ENCODE measurements at regions not wholly inside any gene's neighbourhood (a gene's known extent, or its start where the extent isn't known, plus 50 kb on each side); places are given as distances from the start of the nearest gene placed in this dataset.

DNA sequence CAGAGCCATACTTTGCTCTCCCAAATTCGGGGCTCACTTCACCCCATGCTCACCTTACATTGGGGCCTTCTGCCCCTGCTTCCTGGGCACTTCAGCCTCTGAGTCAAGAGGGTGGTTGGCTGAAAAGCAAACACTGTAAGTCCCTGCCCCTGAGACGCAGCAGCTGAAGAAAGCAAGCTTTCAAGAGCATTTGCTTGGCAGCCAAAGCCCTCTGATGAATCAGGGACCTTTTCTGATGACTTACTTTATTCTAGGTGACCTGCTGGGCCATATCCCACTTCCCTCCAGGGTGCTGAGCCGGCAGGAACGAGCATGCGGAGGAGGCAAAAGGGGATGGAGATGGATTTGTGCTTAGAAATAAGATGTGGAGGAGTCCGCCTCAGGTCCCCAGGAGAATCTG, 147.0 kb upstream of the TNRC6C start:
- H3K27me3 ChIP-seq: no peaks in the 10 kb centered on the region
- no peaks in the 10 kb centered on the region for H3K9me3 ChIP-seq
- H3K27ac ChIP-seq: peak overlapping the region in 6 of 10 donors; percentile 10 to 74 (median 45)
- TF ChIP-seq, protein P1, sequence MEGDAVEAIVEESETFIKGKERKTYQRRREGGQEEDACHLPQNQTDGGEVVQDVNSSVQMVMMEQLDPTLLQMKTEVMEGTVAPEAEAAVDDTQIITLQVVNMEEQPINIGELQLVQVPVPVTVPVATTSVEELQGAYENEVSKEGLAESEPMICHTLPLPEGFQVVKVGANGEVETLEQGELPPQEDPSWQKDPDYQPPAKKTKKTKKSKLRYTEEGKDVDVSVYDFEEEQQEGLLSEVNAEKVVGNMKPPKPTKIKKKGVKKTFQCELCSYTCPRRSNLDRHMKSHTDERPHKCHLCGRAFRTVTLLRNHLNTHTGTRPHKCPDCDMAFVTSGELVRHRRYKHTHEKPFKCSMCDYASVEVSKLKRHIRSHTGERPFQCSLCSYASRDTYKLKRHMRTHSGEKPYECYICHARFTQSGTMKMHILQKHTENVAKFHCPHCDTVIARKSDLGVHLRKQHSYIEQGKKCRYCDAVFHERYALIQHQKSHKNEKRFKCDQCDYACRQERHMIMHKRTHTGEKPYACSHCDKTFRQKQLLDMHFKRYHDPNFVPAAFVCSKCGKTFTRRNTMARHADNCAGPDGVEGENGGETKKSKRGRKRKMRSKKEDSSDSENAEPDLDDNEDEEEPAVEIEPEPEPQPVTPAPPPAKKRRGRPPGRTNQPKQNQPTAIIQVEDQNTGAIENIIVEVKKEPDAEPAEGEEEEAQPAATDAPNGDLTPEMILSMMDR (IDR thresholded peaks at IDR 0.05): no peak
- no peak overlapping the region for H3K4me3 ChIP-seq
- no peaks in the 10 kb centered on the region for H3K36me3 ChIP-seq
- H3K4me1 ChIP-seq: peaks cover 10 to 26% (median 21%) of the 10 kb centered on the region in 9 donors
- intact Hi-C loops (cut with DNase I): loop anchor here in 1 of 10 donors (5.0 kb wide), 1 partner anchor 74 kb away; no protein-coding TSS in a partner anchor
- 60 to 69% methylated on average over 6 of the region's 6 CpGs for WGBS, 2 donors
- DNase-seq (no peak), ATAC-seq (peak in 4 of 8 donors; percentile 7 to 52 (median 24))

DNA sequence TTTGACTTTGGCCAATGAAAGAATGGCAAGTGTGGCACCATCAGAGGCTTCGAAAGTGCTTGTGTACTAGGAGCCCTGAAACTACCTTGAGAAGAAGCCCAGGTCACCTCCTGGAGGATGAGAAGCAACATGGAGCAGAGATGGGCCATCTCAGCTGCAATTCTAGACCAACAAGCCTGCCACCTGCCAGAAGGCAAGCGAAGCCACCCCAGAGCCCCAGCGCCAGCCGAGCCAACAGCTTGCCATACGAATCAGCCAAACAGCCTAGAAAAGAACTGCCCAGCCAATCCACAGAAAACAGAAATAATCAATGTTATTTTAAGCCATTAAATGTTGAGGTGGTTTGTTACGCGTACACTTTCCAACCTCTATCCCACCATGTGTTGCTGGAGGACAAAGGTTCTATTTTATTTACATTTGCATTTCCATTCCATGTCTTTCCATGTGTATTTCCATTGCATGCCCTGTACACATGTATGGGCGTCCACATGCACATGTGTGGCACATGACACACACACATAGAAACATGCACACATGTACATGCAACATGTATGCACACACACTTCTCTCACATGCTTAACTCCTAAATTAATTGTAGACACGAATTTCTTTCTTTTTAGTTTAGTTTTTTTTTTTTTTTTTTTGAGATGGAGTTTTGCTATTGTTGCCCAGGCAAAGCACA, 144.3 kb upstream of the TNRC6C start:
- no peaks in the 10 kb centered on the region for H3K9me3 ChIP-seq
- 94 to 95% methylated on average over 9 of the region's 9 CpGs for WGBS, 2 donors
- ATAC-seq (no peak), DNase-seq (no peak)
- no peak overlapping the region for H3K27ac ChIP-seq
- H3K4me3 ChIP-seq: no peak overlapping the region
- no peaks in the 10 kb centered on the region for H3K27me3 ChIP-seq
- no peaks in the 10 kb centered on the region for H3K36me3 ChIP-seq
- TF ChIP-seq, protein P1 (IDR thresholded peaks at IDR 0.05): no peak
- intact Hi-C loops (cut with DNase I): loop anchor here in 1 of 10 donors (5.0 kb wide), 1 partner anchor 77 kb away; no protein-coding TSS in a partner anchor
- peaks cover 10 to 26% (median 21%) of the 10 kb centered on the region in 9 donors for H3K4me1 ChIP-seq

DNA sequence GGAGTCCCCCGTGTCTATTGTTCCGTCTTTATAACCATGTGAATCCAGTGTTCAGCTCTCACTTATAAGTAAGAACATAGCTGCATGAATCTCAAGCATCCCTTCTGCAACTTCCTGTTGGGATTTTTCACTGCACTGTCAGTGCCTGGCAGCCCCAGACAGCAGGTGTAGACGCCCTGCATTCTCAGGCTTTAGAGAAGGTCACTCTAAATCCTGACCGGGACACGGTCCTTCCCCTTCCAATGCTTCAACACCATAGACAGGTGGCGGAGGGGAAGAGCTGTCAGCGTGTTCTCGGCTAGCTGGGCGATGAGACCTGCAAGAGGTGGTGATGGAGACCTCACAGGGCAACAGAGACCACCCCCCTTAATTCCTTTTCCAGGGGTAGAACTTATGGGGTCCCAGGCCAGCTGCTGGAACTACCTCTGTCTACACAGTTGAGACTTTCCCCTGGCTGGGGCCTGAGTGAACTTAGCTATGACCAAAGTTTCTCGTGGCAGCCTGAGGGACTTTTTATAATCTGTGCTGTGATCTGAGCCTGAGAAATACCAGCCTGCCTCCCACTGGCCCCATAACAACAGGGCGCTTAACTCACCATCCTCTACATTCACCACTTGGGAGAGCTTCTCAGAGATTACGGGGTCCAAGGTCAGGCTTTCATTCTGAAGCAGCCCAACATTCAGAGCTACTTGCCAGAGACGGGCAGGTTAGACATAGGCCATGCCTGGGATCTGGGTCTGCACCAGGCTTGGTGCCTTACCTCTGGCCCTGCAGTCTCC, 143.2 kb upstream of the TNRC6C start:
- no peak for DNase-seq
- TF ChIP-seq, protein P1 (IDR thresholded peaks at IDR 0.05): no peak
- H3K4me3 ChIP-seq: no peak overlapping the region
- H3K36me3 ChIP-seq: no peaks in the 10 kb centered on the region
- H3K9me3 ChIP-seq: no peaks in the 10 kb centered on the region
- peaks cover 10 to 23% (median 19%) of the 10 kb centered on the region in 9 donors for H3K4me1 ChIP-seq
- intact Hi-C loops (cut with DNase I): no loop called here
- no peak overlapping the region for H3K27ac ChIP-seq
- no peak for ATAC-seq
- no peaks in the 10 kb centered on the region for H3K27me3 ChIP-seq
- WGBS, 2 donors: 80 to 83% methylated on average over 13 of the region's 13 CpGs

- TF ChIP-seq, protein P1 (IDR thresholded peaks at IDR 0.05): no peak
- no peaks in the 10 kb centered on the region for H3K27me3 ChIP-seq
- no peak overlapping the region for H3K27ac ChIP-seq
- intact Hi-C loops (cut with DNase I): no loop called here
- ATAC-seq (no peak), DNase-seq (no peak)
- H3K4me1 ChIP-seq: peaks cover 4 to 20% (median 6%) of the 10 kb centered on the region in 9 donors
- H3K4me3 ChIP-seq: no peak overlapping the region
- no peaks in the 10 kb centered on the region for H3K36me3 ChIP-seq
- 95 to 97% methylated on average over 4 of the region's 4 CpGs for WGBS, 2 donors
- no peaks in the 10 kb centered on the region for H3K9me3 ChIP-seq
Measured at GRCh38 chr17:77817953-77818352, 140.6 kb upstream of the TNRC6C start.
